ENCODE measurements at regions not wholly inside any gene's neighbourhood (a gene's known extent, or its start where the extent isn't known, plus 50 kb on each side); places are given as distances from the start of the nearest gene placed in this dataset.
A peak's percentile ranks its signal among the peaks of the same experiment; 100 is the strongest.
"Not testable (repeated sequence)": the region's sequence is repeated elsewhere in the genome, so short reads cannot be mapped to it uniquely, and the experiment has no call there.

GRCh38 chr3:177689869-177690268, 492.6 kb upstream of the TBL1XR1 start:
- no peak for DNase-seq

DNA sequence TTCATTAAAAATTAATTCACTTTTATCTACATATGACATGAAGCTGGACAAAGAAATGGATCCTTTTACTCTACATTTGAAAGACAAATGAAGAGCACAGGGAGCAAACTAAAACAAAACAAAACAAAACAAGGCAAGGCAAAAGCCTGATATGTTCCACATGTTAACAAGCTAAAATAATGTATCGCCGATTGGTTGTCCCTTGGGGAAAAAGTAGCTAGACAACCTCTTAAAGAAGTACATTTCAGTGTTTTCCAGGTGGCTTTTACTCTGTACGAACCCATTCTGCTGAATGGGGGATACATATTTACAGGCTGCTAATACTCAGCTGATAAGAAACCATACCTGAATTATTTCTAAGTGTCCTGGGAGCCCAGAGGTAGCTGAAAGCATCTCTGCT, 493.0 kb upstream of the TBL1XR1 start:
- DNase-seq, result no peak

- DNase-seq, result no peak
These were observed 495.2 kb upstream of the TBL1XR1 start for GRCh38 chr3:177692304-177692975.

- no peak for DNase-seq
These were observed 496.5 kb upstream of the TBL1XR1 start for GRCh38 chr3:177693616-177694264.

- no peak for DNase-seq
These were observed 497.0 kb upstream of the TBL1XR1 start for GRCh38 chr3:177694316-177694715.

- no peak for DNase-seq
These were observed 497.7 kb upstream of the TBL1XR1 start for GRCh38 chr3:177694951-177695350.

DNA sequence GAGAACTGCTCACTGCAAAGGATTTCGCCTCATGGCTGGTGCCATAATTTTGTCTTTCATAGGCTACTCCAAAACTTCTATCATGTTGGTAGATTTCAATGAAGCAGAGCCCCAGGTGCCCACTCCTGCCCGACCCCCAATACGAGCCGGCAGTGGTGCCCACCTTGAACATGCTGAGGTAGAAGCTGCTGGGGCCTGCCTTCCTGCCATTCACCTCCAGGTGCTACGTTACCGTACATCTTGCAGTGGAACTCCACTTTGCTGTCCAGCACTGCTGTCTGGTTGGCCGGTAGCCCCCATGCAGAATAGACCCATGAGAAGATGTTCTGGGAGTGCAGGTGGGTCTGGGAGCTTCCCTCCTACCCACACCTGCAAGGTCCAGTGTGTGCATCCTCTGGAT, 502.8 kb upstream of the TBL1XR1 start:
- no peak for DNase-seq

- no peak for DNase-seq
These were observed 506.5 kb upstream of the TBL1XR1 start for GRCh38 chr3:177703788-177704187.

GRCh38 chr3:177705976-177706823, 508.9 kb upstream of the TBL1XR1 start:
- DNase-seq, result no peak

- not testable (repeated sequence) for DNase-seq
These were observed 512.2 kb upstream of the TBL1XR1 start for GRCh38 chr3:177709470-177709869.

DNA sequence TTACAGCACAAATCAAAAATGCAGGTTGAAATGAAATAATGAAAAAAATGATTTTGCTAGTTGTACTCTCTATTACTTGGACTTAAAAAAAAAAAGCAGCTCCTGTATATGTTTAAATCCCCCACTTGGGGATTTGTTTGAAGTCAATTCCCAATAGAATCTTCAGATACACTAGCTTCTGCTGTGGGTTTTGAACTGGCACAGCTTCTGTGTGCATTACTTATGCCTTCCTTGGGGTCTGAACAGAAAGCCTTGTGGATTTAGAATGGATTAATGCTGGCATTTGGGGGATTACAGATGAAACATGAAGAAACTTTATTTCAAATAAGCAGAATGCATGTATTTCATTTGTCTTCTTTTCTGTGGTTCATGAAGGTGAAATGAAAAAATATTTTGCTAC, 513.2 kb upstream of the TBL1XR1 start:
- DNase-seq, result no peak

- DNase-seq, result no peak
These were observed 514.4 kb upstream of the TBL1XR1 start for GRCh38 chr3:177711637-177712036.

- DNase-seq, result no peak
These were observed 516.9 kb upstream of the TBL1XR1 start for GRCh38 chr3:177713928-177714900.

- no peak for DNase-seq
These were observed 517.7 kb upstream of the TBL1XR1 start for GRCh38 chr3:177714945-177715344.

GRCh38 chr3:177715980-177716379, 518.7 kb upstream of the TBL1XR1 start:
- DNase-seq, result no peak

DNA sequence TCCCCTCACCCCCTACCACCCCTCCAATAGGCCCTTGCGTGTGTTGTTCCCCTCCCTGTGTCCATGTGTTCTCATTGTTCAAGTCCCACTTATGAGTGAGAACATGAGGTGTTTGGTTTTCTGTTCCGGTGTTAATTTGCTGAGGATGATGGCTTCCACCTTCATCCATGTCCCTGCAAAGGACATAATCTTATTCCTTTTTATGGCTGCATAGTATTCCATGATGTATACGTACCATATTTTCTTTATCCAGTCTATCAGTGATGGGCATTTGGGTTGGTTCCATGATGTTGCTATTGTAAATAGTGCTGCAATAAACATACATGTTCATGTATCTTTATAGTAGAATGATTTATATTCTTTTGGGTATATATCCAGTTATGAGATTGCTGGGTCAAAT, 523.6 kb upstream of the TBL1XR1 start:
- not testable (repeated sequence) for DNase-seq

DNA sequence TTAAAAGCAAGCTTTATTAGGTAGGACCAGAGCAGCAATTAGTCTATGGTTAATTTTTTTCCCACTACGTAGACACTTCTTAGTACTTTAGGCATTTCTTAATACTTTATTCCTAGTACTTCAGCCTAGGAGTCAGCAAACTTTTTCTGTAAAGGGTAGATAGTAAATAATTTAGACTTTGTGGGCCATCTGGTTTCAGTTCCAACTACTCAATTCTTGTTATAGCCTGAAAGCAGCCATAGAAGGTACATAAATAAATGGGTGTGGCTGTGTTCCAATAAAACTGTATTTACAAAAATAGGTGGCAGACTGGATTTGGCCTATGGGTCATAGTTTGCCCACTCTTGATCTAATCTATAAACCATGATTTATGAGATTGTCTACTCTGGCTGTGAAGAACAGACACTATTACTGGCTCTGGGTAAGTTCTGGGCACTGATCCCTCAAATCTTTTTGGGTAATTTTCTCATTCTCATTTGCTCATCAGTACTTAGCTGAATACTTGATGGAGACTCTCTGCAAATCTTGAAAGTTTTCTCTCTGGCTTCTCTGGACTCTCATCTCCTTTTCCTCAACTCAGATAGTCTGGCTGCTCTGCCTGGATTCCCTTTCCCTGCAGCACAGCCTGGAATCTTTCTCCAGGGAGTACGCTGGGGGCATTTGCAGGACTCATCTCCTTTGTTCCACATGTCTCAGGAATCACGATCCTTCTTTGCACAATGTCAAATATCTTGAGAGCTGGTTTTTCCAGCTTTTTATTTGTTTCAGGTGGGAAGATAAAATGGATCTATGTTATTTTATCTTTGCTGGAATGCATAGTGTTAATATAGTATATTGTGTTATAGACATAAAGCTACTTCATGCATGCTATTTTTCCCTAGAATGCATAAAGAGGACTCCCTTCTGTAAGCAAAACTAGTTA, 524.8 kb upstream of the TBL1XR1 start:
- peak; percentile 21 for DNase-seq

DNA sequence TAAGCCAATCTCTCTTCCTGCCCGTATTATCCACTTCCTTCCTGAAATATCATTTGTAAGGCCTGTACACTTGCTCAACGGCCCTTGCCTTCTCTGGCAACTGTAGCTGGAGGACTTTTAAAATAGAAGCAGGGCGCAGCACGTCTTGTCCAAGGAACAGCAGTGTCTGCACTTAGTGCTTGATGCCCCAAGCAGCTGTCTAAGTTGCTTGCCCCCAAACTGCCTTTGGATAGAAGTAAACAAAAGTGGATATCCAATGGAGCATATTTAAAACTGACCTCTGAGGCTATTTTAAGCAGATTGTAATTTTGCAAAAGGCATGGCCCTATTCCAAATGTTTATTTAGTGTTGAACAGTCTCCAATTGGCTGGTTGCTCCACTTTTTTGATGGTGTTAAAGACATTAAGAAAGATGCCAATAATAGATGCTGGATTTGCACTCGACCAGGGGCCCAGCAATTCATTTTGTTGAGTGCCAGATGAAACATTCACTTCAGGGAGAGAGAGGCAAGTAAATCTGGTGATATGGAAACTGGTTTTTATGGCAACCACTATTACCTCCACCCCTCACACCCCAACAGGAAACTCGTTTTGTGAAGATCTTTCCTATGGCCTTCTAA, 526.8 kb upstream of the TBL1XR1 start:
- peak; percentile 48 for DNase-seq

DNA sequence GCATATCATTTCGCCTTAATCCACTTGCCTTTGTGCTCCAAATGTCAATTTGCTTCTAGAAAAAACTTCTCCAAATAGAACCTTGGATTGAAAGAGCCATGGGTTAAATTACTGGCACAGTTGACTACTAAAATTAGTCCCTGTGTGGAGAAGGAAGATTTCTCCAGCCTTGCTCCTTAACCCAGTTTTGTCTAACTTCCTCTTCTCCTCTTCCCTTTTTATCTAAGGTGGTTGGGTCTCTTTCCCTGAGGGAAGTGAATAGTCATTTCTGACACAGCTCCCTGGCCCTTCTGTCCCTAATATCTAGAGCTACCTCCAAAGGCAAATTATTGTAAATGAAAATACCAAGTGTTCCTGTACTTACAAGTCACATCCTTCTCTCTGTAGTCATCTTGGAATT, 527.9 kb upstream of the TBL1XR1 start:
- no peak for DNase-seq

DNA sequence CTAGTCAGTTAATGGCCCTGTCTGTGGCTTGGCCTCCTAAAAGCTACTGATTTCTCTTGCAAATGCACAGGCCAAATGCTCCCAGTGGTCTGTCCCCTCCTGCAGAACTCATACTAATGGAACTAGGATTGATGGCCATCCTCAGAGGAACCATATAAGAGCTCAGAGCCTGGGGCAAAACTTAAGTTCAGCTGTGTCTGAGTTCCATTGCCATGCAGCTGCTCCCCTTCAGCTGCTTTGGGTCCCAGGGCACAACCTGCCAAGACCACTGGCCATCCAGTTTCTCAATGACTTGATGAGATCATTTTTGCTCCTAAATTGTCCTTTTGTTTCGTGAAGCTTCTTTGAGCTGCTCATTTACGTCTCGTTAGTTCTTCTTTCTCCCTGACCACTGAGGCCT, 529.5 kb upstream of the TBL1XR1 start:
- DNase-seq, result no peak

Measured in DMS153 (cell line).